Panc1 (cell line): ENCODE measurements at regions not wholly inside any gene's neighbourhood (a gene's known extent, or its start where the extent isn't known, plus 50 kb on each side); places are given as distances from the start of the nearest gene placed in this dataset.
"Not testable (repeated sequence)": the region's sequence is repeated elsewhere in the genome, so short reads cannot be mapped to it uniquely, and the experiment has no call there.

Experiments used
- ATAC-seq: fragments of 200-7000 bp; cut with Tn5 transposase; 2 replicates; pipeline ENCODE4 v1.9.1; 2020; ENCODE audit warnings: mild to moderate bottlenecking, moderate library complexity
- BruUV-seq: library from RNA; stranded (reverse); fragments of 400-500 nt; replicated peaks from 2 replicates; lab custom pipeline; 2021; lab: Mats Ljungman, UMichigan
- CTCF ChIA-PET: fragments of 300-600 bp; sonication (Branson Sonifier 250); formaldehyde crosslinking; loops from one replicate; lab custom pipeline; 2022; ENCODE audit warnings: antibody characterized with exemption; lab: Charles Lee
- POLR2A ChIA-PET: fragments of 300-600 bp; sonication (Branson Sonifier 250); formaldehyde crosslinking; loops from one replicate; lab custom pipeline; 2022; ENCODE audit warnings: antibody characterized with exemption; lab: Charles Lee
- DNase-seq: peaks from one replicate; pipeline ENCODE4 v3.0.0-alpha.2; 2010; ENCODE audit warnings: low read depth, low spot score
- H3K27ac ChIP-seq: 2 replicates; pipeline ENCODE4 v1.5.1; 2011; ENCODE audit warnings: mild to moderate bottlenecking, low read length, inconsistent platforms
- H3K27me3 ChIP-seq: fragments of 200-500 bp; sonication (Bioruptor generic); 2 replicates; pipeline ENCODE4 v1.6.0; 2014; ENCODE audit warnings: low read length, inconsistent platforms; ENCODE audit not compliant: control insufficient read depth, insufficient read depth
- H3K36me3 ChIP-seq: fragments of 200-500 bp; sonication (Bioruptor generic); 2 replicates; pipeline ENCODE4 v1.5.1; 2014; ENCODE audit warnings: inconsistent platforms, mild to moderate bottlenecking, low read length, moderate library complexity; ENCODE audit not compliant: control insufficient read depth, insufficient read depth
- H3K4me1 ChIP-seq: 2 replicates; pipeline ENCODE4 v1.5.1; 2011; ENCODE audit warnings: inconsistent platforms, mild to moderate bottlenecking, low read length, moderate library complexity; ENCODE audit not compliant: control insufficient read depth, insufficient read depth
- H3K4me3 ChIP-seq, 2 experiments: 2 replicates each; pipeline ENCODE4 v1.5.1; 2011 to 2012; ENCODE audit warnings: low read depth in 2 of 2, low read length in 2 of 2, mild to moderate bottlenecking in 2 of 2, inconsistent platforms in 1 of 2, moderate library complexity in 1 of 2
- H3K9me3 ChIP-seq: fragments of 200-500 bp; sonication (Bioruptor generic); 2 replicates; pipeline ENCODE4 v1.5.1; 2014; ENCODE audit warnings: low read depth, mild to moderate bottlenecking, inconsistent platforms, low read length, moderate library complexity; ENCODE audit not compliant: control insufficient read depth, insufficient read depth
- POLR2AphosphoS5 ChIP-seq: IDR thresholded peaks from 2 replicates; pipeline ENCODE4 v1.6.1; 2012; ENCODE audit warnings: mild to moderate bottlenecking, low read depth, low read length, moderate library complexity
- SIN3A ChIP-seq: IDR thresholded peaks from 2 replicates; pipeline ENCODE4 v1.6.1; 2012; ENCODE audit warnings: low read depth, mild to moderate bottlenecking, low read length, moderate library complexity, borderline replicate concordance; ENCODE audit not compliant: insufficient read depth
- TCF7L2 ChIP-seq: IDR thresholded peaks from 2 replicates; pipeline ENCODE4 v1.6.1; 2011; ENCODE audit warnings: mild to moderate bottlenecking, low read depth, low read length, inconsistent platforms
- in situ Hi-C: cut with HindIII; loops from 2 replicates; pipeline ENCODE4 v1.10.0; 2016; ENCODE audit warnings: low sequenced_read_pairs, low pct_unique_long_range_greater_than_20kb
- intact Hi-C: fragments of 100-400 bp; cut with micrococcal nuclease; formaldehyde crosslinking; loops from one replicate; pipeline ENCODE4 v1.10.0; 2022; ENCODE audit not compliant: unreplicated experiment
- TF ChIP-seq, protein P1 (sequence below): fragments of 450-650 bp; IDR thresholded peaks from 2 replicates; pipeline ENCODE4 v1.5.1; 2017; ENCODE audit warnings: mild to moderate bottlenecking
- TF ChIP-seq, protein P2 (sequence below), 2 experiments: IDR thresholded peaks; 2 replicates each; pipeline ENCODE4 v1.6.1; 2011 to 2012; ENCODE audit warnings: low read depth in 2 of 2, control low read depth in 1 of 2, low read length in 1 of 2, mild to moderate bottlenecking in 1 of 2, moderate library complexity in 1 of 2; ENCODE audit not compliant: insufficient read depth in 1 of 2

- CTCF ChIA-PET, result no interaction called here
- BruUV-seq, result no TSS peak
- H3K4me3 ChIP-seq, result no peak overlapping the region
- TF ChIP-seq SIN3A (no peak), POLR2AphosphoS5 (no peak), TCF7L2 (no peak)
- TF ChIP-seq, protein P1, sequence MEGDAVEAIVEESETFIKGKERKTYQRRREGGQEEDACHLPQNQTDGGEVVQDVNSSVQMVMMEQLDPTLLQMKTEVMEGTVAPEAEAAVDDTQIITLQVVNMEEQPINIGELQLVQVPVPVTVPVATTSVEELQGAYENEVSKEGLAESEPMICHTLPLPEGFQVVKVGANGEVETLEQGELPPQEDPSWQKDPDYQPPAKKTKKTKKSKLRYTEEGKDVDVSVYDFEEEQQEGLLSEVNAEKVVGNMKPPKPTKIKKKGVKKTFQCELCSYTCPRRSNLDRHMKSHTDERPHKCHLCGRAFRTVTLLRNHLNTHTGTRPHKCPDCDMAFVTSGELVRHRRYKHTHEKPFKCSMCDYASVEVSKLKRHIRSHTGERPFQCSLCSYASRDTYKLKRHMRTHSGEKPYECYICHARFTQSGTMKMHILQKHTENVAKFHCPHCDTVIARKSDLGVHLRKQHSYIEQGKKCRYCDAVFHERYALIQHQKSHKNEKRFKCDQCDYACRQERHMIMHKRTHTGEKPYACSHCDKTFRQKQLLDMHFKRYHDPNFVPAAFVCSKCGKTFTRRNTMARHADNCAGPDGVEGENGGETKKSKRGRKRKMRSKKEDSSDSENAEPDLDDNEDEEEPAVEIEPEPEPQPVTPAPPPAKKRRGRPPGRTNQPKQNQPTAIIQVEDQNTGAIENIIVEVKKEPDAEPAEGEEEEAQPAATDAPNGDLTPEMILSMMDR, result no peak
- TF ChIP-seq, protein P2, sequence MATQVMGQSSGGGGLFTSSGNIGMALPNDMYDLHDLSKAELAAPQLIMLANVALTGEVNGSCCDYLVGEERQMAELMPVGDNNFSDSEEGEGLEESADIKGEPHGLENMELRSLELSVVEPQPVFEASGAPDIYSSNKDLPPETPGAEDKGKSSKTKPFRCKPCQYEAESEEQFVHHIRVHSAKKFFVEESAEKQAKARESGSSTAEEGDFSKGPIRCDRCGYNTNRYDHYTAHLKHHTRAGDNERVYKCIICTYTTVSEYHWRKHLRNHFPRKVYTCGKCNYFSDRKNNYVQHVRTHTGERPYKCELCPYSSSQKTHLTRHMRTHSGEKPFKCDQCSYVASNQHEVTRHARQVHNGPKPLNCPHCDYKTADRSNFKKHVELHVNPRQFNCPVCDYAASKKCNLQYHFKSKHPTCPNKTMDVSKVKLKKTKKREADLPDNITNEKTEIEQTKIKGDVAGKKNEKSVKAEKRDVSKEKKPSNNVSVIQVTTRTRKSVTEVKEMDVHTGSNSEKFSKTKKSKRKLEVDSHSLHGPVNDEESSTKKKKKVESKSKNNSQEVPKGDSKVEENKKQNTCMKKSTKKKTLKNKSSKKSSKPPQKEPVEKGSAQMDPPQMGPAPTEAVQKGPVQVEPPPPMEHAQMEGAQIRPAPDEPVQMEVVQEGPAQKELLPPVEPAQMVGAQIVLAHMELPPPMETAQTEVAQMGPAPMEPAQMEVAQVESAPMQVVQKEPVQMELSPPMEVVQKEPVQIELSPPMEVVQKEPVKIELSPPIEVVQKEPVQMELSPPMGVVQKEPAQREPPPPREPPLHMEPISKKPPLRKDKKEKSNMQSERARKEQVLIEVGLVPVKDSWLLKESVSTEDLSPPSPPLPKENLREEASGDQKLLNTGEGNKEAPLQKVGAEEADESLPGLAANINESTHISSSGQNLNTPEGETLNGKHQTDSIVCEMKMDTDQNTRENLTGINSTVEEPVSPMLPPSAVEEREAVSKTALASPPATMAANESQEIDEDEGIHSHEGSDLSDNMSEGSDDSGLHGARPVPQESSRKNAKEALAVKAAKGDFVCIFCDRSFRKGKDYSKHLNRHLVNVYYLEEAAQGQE (IDR thresholded peaks at IDR 0.05; ENCODE audit: insufficient read depth in 1 of 2, low read depth in 2 of 2, low read length in 1 of 2), result no peak
- no peaks in the 10 kb centered on the region for H3K27me3 ChIP-seq
- in situ Hi-C loops (no loop called here), intact Hi-C loops (no loop called here)
- no peak overlapping the region for H3K27ac ChIP-seq
- POLR2A ChIA-PET, result interaction anchor here (0.6 kb wide), 1 partner anchor 299 kb away, joined by 4 read pairs; no protein-coding TSS in a partner anchor
- H3K36me3 ChIP-seq, result no peaks in the 10 kb centered on the region
- no peaks in the 10 kb centered on the region for H3K4me1 ChIP-seq
- peaks cover 17% of the 10 kb centered on the region for H3K9me3 ChIP-seq
- DNase-seq (no peak), ATAC-seq (no peak)
These were observed 370.9 kb downstream of the PTPRU start for GRCh38 chr1:29607236-29607635.

GRCh38 chr1:29604796-29605195 is 368.5 kb downstream of the PTPRU start:
- BruUV-seq, H3K4me3 ChIP-seq, POLR2A ChIA-PET, H3K36me3 ChIP-seq, H3K27me3 ChIP-seq, CTCF ChIA-PET, ATAC-seq, intact Hi-C loops, in situ Hi-C loops, DNase-seq, H3K27ac ChIP-seq, H3K4me1 ChIP-seq: not testable (repeated sequence)
- H3K9me3 ChIP-seq, result peaks cover 17% of the 10 kb centered on the region

DNA sequence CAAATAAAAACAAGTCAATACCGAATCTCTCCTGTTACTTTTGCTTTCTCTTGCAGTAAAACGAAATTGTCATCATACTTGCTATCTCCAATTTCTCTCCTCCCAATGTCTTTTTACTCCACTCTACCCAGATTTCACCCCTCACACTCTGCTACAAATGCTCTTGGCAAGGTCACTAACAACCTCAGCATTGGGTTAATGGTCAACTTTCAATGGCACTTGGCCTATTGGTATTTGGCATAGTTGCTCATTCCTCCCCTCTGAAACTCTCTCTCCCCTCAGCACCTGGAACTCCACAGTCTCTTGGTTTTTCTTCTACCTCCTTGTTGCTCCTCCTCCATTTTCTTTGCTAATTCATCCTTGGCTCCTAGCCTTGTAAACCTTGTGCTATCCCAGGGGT is 367.3 kb downstream of the PTPRU start:
- CTCF ChIA-PET, result no interaction called here
- TF ChIP-seq POLR2AphosphoS5, result no peak
- TF ChIP-seq, protein P2 (IDR thresholded peaks at IDR 0.05; ENCODE audit: insufficient read depth in 1 of 2, low read depth in 2 of 2, low read length in 1 of 2), result no peak
- TF ChIP-seq, protein P1, result no peak
- no peak for TF ChIP-seq SIN3A
- TF ChIP-seq TCF7L2, result no peak
- H3K36me3 ChIP-seq, result no peaks in the 10 kb centered on the region
- H3K4me1 ChIP-seq, result no peaks in the 10 kb centered on the region
- ATAC-seq, result no peak
- no peak overlapping the region for H3K27ac ChIP-seq
- no peaks in the 10 kb centered on the region for H3K27me3 ChIP-seq
- H3K4me3 ChIP-seq, result no peak overlapping the region
- peaks cover 16% of the 10 kb centered on the region for H3K9me3 ChIP-seq
- POLR2A ChIA-PET, result no interaction called here
- DNase-seq, result no peak
- in situ Hi-C loops, result no loop called here
- no TSS peak for BruUV-seq
- intact Hi-C loops, result no loop called here
